Skeletal muscle cell (primary cell): ENCODE measurements at regions not wholly inside any gene's neighbourhood (a gene's known extent, or its start where the extent isn't known, plus 50 kb on each side); places are given as distances from the start of the nearest gene placed in this dataset.

Experiments used
- DNase-seq: peaks from one replicate; pipeline ENCODE4 v3.0.0-alpha.2; 2010; ENCODE audit warnings: low read depth
- H3K4me3 ChIP-seq: 2 replicates; pipeline ENCODE4 v1.5.1; 2011; ENCODE audit warnings: low read depth, mild to moderate bottlenecking, control low read depth, low read length, moderate library complexity

GRCh38 chr2:47243596-47244323 lies 67.4 kb upstream of the CALM2 start:
- no peak for DNase-seq

GRCh38 chr2:47241715-47242114 lies 65.4 kb upstream of the CALM2 start:
- DNase-seq = no peak

More at GRCh38 chr2:47243596-47244323, 67.4 kb upstream of the CALM2 start:
- H3K4me3 ChIP-seq = no peak overlapping the region

GRCh38 chr2:47239119-47239969 lies 63.0 kb upstream of the CALM2 start:
- no peak for DNase-seq
- H3K4me3 ChIP-seq = no peak overlapping the region

More at GRCh38 chr2:47241715-47242114, 65.4 kb upstream of the CALM2 start:
- no peak overlapping the region for H3K4me3 ChIP-seq

- H3K4me3 ChIP-seq = no peak overlapping the region
- DNase-seq = no peak
Observed at GRCh38 chr2:47238638-47239037, 62.3 kb upstream of the CALM2 start.

DNA sequence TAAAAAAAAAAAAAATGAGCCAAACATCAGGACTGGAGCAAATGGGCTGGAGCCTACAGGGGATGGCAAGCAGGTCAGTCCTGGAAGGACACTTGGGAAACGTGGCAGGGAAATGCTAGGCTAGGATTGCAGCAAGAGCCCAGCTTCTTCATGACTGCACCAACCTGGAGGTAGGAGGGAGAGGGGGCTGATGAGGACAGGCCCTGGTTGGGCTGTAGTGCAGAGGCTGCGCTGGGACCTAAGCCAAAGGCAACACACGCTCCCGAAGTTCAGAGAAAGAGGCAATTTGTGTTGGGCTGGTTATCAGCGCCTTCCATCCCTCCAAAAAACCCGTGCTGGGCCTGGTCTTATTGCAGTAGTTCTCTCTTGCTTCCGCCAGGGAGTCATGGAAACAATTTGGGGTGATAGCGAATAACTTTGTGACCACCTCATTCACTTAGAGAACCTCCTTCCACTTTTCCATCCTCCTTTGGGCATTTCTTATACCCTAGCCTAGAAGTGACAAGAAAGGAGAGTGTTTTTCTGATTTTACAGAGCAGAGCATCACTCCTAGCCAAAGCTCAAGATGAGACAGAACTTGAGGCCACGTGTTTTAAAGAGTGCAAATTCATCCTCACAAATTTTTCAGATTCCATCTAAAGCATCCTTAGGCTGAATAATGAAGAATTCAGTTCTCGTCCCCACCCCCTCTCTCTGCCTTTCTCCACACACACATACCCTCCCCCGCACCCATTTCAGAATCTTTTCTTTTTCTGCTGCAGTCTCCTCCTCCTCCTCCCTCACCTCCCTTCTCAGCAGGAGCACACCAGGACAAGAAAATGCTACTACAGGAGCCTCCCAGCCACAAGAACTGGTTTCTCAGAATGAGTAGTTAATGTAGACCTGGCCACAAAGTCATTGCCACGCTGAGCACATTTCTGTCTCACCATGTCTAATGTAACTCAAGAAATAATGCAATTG lies 61.3 kb upstream of the CALM2 start:
- peak; percentile 54 for DNase-seq

GRCh38 chr2:47236503-47237215 lies 60.3 kb upstream of the CALM2 start:
- DNase-seq = no peak

More for the DNA sequence above, 61.3 kb upstream of the CALM2 start:
- no peak overlapping the region for H3K4me3 ChIP-seq

DNA sequence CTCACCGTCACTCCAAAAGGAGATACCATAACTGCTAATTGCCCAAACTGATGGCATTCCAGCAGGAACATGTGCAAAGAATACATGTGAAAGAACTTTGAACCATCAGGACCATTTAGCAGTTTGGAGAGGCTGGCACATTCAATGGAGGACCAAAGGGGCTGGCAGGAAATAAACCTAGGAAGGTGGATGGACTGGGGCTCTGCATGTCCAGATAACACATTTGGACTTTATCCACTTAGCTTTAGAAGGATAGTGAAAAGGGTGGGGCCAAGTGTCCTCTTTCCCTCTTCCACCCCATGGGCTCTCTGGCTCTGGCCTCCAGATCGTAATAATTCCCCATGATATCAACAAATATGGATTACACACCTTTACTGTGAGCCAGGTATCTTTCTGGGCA lies 58.8 kb upstream of the CALM2 start:
- no peak overlapping the region for H3K4me3 ChIP-seq
- DNase-seq = no peak

More at GRCh38 chr2:47236503-47237215, 60.3 kb upstream of the CALM2 start:
- H3K4me3 ChIP-seq = no peak overlapping the region

GRCh38 chr2:47234456-47234855 lies 58.1 kb upstream of the CALM2 start:
- H3K4me3 ChIP-seq = no peak overlapping the region
- DNase-seq = no peak

DNA sequence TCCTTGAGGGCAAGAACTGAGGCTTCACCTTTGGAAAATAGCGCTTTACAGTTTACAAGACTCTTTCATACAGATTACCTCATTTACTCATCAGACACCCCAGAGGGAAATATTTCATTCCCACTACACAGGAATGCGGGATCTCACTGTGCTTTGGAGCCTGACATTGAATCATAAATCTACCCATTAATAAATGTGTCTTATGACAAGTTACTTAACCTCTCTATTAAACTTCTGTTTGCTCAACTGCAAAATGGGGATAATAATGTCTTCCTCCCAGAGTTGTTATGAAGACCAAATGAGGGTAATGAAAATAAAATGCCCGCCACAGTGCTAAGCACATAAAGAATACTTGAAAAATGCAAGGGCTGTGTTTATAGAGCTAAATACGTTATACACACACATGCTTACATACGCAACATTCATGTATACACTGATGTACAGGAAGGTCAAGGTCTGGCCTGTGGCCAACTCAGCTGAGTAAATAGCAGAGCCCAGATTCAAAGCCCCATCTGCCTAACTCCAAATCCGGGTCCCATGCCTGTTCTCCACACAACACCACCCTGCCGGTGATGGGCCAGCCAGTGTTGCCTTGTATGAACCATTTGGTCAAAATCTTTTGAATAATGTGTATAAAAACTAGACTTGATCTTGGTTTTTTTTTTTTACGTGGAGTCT lies 56.6 kb upstream of the CALM2 start:
- no peak overlapping the region for H3K4me3 ChIP-seq
- DNase-seq = no peak

GRCh38 chr2:47230418-47230817 lies 54.1 kb upstream of the CALM2 start:
- no peak overlapping the region for H3K4me3 ChIP-seq
- no peak for DNase-seq

DNA sequence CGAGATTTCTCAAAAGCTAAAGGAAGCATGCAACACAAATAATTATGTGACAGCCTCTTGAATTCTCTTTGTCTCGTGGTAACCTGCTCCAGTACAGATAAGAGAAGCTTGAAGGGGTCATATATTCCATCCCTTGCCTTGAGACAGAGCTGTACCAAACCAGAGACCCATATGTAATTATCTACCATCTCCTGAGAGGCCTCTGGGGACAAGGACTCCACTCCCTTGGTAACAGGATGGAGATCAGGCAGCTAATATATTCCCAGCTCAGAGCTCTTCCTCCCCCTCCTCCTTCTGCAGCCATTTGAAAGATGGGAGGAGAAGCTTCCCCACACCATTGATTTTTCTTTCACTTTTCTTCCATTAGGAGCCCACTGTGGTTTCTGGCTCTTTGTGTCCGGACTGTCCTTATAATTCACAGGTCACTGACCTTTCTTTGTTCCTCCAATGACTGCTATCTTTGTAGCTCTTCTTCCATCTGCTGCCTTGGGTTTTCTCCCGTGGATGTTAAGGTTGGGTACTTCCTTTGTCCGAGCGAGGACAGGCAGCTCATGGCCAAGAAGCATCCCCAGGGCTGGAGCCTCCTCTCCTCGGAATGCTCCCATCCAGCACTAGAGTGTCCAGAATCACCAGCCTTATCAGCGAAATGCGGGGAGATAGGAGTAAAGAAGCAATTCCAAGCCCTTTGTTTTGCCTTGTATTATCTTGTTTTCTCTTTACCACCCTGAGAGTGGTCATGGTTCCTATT lies 51.4 kb upstream of the CALM2 start:
- DNase-seq = no peak
- H3K4me3 ChIP-seq = no peak overlapping the region

DNA sequence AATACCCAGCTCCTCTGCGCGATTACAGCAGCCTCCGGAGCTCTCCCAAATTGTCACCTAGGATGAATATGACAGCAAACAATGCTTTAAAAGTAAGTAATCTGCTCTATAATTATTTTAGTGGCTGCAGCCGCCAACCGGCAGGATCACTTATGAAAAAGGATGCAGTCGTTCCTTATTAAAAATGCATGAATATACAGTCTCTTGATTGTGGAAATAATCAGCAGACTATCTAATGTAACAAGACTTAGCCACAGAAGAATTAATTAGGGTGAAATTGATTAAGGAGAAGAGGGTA lies 50.6 kb upstream of the CALM2 start:
- H3K4me3 ChIP-seq = no peak overlapping the region
- no peak for DNase-seq

DNA sequence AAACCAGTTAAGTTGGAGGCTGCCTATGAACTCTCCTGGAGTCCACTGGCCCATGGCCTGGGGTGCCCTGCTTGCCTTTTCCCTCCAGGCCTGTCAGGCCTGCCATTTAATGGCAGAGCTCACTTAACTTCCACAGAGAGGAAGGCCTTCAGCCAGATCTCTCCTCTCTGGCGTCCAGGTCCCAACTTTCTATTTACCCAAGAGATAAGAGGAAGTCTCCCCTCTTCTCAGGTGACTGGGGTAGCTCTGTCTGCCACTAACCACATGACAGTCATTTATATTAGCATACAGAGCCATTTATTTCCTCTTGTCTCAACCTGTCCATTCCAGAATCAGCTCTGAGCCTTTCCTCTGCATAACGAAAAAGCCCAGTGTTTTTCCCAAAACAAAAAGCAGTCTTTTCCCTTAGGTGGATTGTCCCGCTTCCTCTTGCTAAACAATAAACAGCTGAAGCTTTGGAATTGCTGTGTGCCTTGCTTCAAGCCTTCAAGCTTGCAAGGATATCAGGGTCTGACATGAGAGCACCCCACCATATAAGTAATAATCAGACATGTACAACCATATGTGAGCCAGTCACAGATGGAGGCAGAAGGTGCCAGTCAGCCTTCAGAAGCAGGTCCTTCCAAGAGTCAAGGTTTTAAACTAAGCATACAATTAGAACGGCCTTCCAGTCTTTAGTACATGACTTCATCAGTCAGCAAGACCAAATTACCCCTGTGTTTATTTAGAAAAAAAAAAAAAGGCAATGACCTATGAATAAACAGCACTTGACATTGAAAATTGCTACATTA lies 50.0 kb upstream of the CALM2 start:
- no peak for DNase-seq
- no peak overlapping the region for H3K4me3 ChIP-seq
